Stomach (tissue), 8 donors: ENCODE measurements at regions not wholly inside any gene's neighbourhood (a gene's known extent, or its start where the extent isn't known, plus 50 kb on each side); places are given as distances from the start of the nearest gene placed in this dataset.
A peak's percentile ranks its signal among the peaks of the same experiment; 100 is the strongest.

ENCODE experiments used
- DNase-seq, 2 donors: peaks; one replicate each; pipeline versions ENCODE4 v3.0.0 to v3.0.0-alpha.2; 2013 to 2019
- H3K27ac ChIP-seq, 5 donors: fragments of 200-600 bp in 4 of 5; sonication (generic) in 4 of 5; one replicate each; pipeline ENCODE4 v1.5.1; 2013 to 2019; ENCODE audit warnings: mild to moderate bottlenecking in 1 of 5, moderate library complexity in 1 of 5
- H3K27me3 ChIP-seq, 3 donors: fragments of 200-600 bp; sonication (generic); one replicate each; pipeline ENCODE4 v1.5.1; 2017 to 2019; ENCODE audit warnings: mixed run types in 1 of 3
- H3K36me3 ChIP-seq, 4 donors: fragments of 200-600 bp; sonication (generic); 1 replicate in 3 of 4; 2 replicates in 1 of 4; pipeline ENCODE4 v1.5.1; 2016 to 2019
- H3K4me1 ChIP-seq, 4 donors: fragments of 200-600 bp; sonication (generic); one replicate each; pipeline ENCODE4 v1.5.1; 2016 to 2019
- H3K4me3 ChIP-seq, 4 donors: fragments of 200-600 bp; sonication (generic) in 3 of 4; one replicate each; pipeline ENCODE4 v1.5.1; 2016 to 2019; ENCODE audit warnings: mild to moderate bottlenecking in 1 of 4
- H3K9me3 ChIP-seq, 4 donors: fragments of 200-600 bp; sonication (generic); one replicate each; pipeline ENCODE4 v1.5.1; 2016 to 2019
- CTCF ChIP-seq, 7 experiments: fragments of 450-650 bp in 4 of 7; fragments of 200-600 bp in 3 of 7; sonication (generic) in 3 of 7; IDR thresholded peaks; one replicate each; pipeline ENCODE4 v1.5.1; 2016 to 2019; ENCODE audit warnings: antibody characterized with exemption in 7 of 7, control low read depth in 2 of 7, mild to moderate bottlenecking in 1 of 7
- EP300 ChIP-seq: sonication (generic); formaldehyde crosslinking; IDR thresholded peaks from one replicate; pipeline ENCODE4 v1.6.1; 2017; ENCODE audit warnings: antibody characterized with exemption
- POLR2A ChIP-seq, 4 donors: fragments of 450-650 bp; IDR thresholded peaks; one replicate each; pipeline ENCODE4 v1.6.1; 2016; ENCODE audit warnings: antibody characterized with exemption in 4 of 4, control low read depth in 2 of 4, mild to moderate bottlenecking in 1 of 4, moderate library complexity in 1 of 4
- POLR2AphosphoS5 ChIP-seq, 3 donors: sonication (generic); formaldehyde crosslinking; IDR thresholded peaks; one replicate each; pipeline ENCODE4 v1.6.1; 2016; ENCODE audit warnings: antibody characterized with exemption in 3 of 3
- WGBS, 5 donors: extraction: QIAGEN DNeasy Blood & Tissue Kit in 3 of 5; methylation state at CpG; one replicate each; pipeline versions ENCODE4 v1.1.5 to v1.1.7; 2013 to 2018; 5-methylcytosine and 5-hydroxymethylcytosine counted together
- intact Hi-C: fragments of 100-400 bp; cut with DNase I; formaldehyde crosslinking; loops from one replicate; pipeline ENCODE4 v1.15.1; 2023; ENCODE audit warnings: low total_unique reads
- donor health status: healthy with polysubstance abuse.
- donor health status: Bipolar disorder and iron deficiency.
- donor health status: healthy.

- DNase-seq: no peak
- 55 to 68% (median 65%) methylated on average over 1 of the region's 1 CpG for WGBS, 5 donors
- Histone ChIP-seq H3K9me3 (no peaks in the 10 kb centered on the region), H3K4me1 (no peaks in the 10 kb centered on the region), H3K36me3 (no peaks in the 10 kb centered on the region), H3K4me3 (no peak overlapping the region), H3K27me3 (no peaks in the 10 kb centered on the region), H3K27ac (no peak overlapping the region)
- intact Hi-C loops: no loop called here
- TF ChIP-seq EP300 (no peak), POLR2A (IDR thresholded peaks at IDR 0.05) (no peak), CTCF (IDR thresholded peaks at IDR 0.05) (no peak), POLR2AphosphoS5 (IDR thresholded peaks at IDR 0.05) (no peak)
Measured at GRCh38 chr12:22986997-22987396, 362.0 kb downstream of the ETNK1 start.

- TF ChIP-seq EP300 (no peak), POLR2AphosphoS5 (IDR thresholded peaks at IDR 0.05) (no peak), CTCF (IDR thresholded peaks at IDR 0.05) (no peak), POLR2A (IDR thresholded peaks at IDR 0.05) (no peak)
- Histone ChIP-seq H3K27ac (no peak overlapping the region), H3K4me1 (no peaks in the 10 kb centered on the region), H3K9me3 (no peaks in the 10 kb centered on the region), H3K4me3 (no peak overlapping the region), H3K27me3 (no peaks in the 10 kb centered on the region), H3K36me3 (no peaks in the 10 kb centered on the region)
- no peak for DNase-seq
- whole genome bisulfite sequencing, 5 donors: 84 to 94% (median 90%) methylated on average over 1 of the region's 1 CpG
- intact Hi-C loops: no loop called here
Measured at GRCh38 chr12:22990501-22990900, 365.5 kb downstream of the ETNK1 start.

GRCh38 chr12:22991250-22991844 is 366.4 kb downstream of the ETNK1 start:
- no peaks in the 10 kb centered on the region for H3K9me3 ChIP-seq
- H3K27ac ChIP-seq: no peak overlapping the region
- H3K4me1 ChIP-seq: no peaks in the 10 kb centered on the region
- TF ChIP-seq POLR2AphosphoS5 (IDR thresholded peaks at IDR 0.05) (no peak), EP300 (no peak)
- H3K4me3 ChIP-seq: no peak overlapping the region
- H3K36me3 ChIP-seq: no peaks in the 10 kb centered on the region
- intact Hi-C loops: no loop called here
- 55 to 78% (median 73%) methylated on average over 3 of the region's 3 CpGs for WGBS, 5 donors
- H3K27me3 ChIP-seq: no peaks in the 10 kb centered on the region
- DNase-seq: peak in 1 of 2 donors; percentile 23

- no peaks in the 10 kb centered on the region for H3K27me3 ChIP-seq
- H3K27ac ChIP-seq: no peak overlapping the region
- H3K4me3 ChIP-seq: no peak overlapping the region
- TF ChIP-seq CTCF (IDR thresholded peaks at IDR 0.05) (no peak), POLR2AphosphoS5 (IDR thresholded peaks at IDR 0.05) (no peak), EP300 (no peak), POLR2A (IDR thresholded peaks at IDR 0.05) (no peak)
- intact Hi-C loops: no loop called here
- H3K36me3 ChIP-seq: no peaks in the 10 kb centered on the region
- H3K9me3 ChIP-seq: peaks cover 0 to 11% (median 5%) of the 10 kb centered on the region in 4 donors
- no peak for DNase-seq
- H3K4me1 ChIP-seq: no peaks in the 10 kb centered on the region
- 43 to 58% (median 56%) methylated on average over 4 of the region's 4 CpGs for WGBS, 5 donors
Measured at GRCh38 chr12:22993609-22994315, 368.8 kb downstream of the ETNK1 start.

GRCh38 chr12:22994316-22994675 is 369.3 kb downstream of the ETNK1 start:
- DNase-seq: no peak
- Histone ChIP-seq H3K4me3 (no peak overlapping the region), H3K36me3 (no peaks in the 10 kb centered on the region), H3K27ac (no peak overlapping the region), H3K27me3 (no peaks in the 10 kb centered on the region), H3K9me3 (peaks cover 0 to 16% (median 10%) of the 10 kb centered on the region in 4 donors), H3K4me1 (no peaks in the 10 kb centered on the region)
- WGBS, 5 donors: 70 to 79% (median 76%) methylated on average over 3 of the region's 3 CpGs
- no peak for TF ChIP-seq CTCF (IDR thresholded peaks at IDR 0.05)
- no peak for TF ChIP-seq EP300
- no peak for TF ChIP-seq POLR2A (IDR thresholded peaks at IDR 0.05)
- TF ChIP-seq POLR2AphosphoS5 (IDR thresholded peaks at IDR 0.05): no peak
- intact Hi-C loops: no loop called here
